HCT116 (cell line): ENCODE measurements at regions not wholly inside any gene's neighbourhood (a gene's known extent, or its start where the extent isn't known, plus 50 kb on each side); places are given as distances from the start of the nearest gene placed in this dataset.
"Not testable (repeated sequence)": the region's sequence is repeated elsewhere in the genome, so short reads cannot be mapped to it uniquely, and the experiment has no call there.

Experiments used
- ATAC-seq: fragments of 200-7000 bp; cut with Tn5 transposase; 2 replicates; pipeline ENCODE4 v1.9.1; 2020; ENCODE audit warnings: mild to moderate bottlenecking, moderate library complexity
- BruUV-seq: library from RNA; stranded (reverse); fragments of 400-500 nt; replicated peaks from 2 replicates; lab custom pipeline; 2021; lab: Mats Ljungman, UMichigan
- CTCF ChIA-PET: fragments of 300-600 bp; sonication (Branson Sonifier 250); formaldehyde crosslinking; loops from one replicate; lab custom pipeline; 2021; ENCODE audit warnings: antibody characterized with exemption; lab: Charles Lee
- POLR2A ChIA-PET: fragments of 300-600, 350-600 bp; sonication (Branson Sonifier 250); formaldehyde crosslinking; loops from one replicate; lab custom pipeline; 2021; ENCODE audit warnings: antibody characterized with exemption; lab: Charles Lee
- RAD21 ChIA-PET, 2 experiments: fragments of 300-600 bp; sonication (Branson Sonifier 250); formaldehyde crosslinking; loops; one replicate each; lab custom pipeline; 2023; ENCODE audit warnings: low total read pairs in 2 of 2; ENCODE audit not compliant: uncharacterized antibody in 2 of 2, unreplicated experiment in 2 of 2, low non-redundant PET in 1 of 2; lab: Charles Lee
- DNase-seq: peaks from one replicate; pipeline ENCODE4 v3.0.0-alpha.2; 2010; ENCODE audit warnings: low read depth, low spot score
- H2AFZ ChIP-seq: fragments of 200-600 bp; shearing (Covaris generic), sonication (generic); 2 replicates; pipeline ENCODE4 v1.6.1; 2017; ENCODE audit warnings: low read depth, mixed run types, mixed read lengths, antibody characterized with exemption, low read length; ENCODE audit not compliant: poor library complexity, severe bottlenecking
- H3K27ac ChIP-seq: 2 replicates; pipeline ENCODE4 v1.5.1; 2012; ENCODE audit warnings: low read depth, low read length
- H3K27me3 ChIP-seq: fragments of 200-600 bp; sonication (generic); 2 replicates; pipeline ENCODE4 v1.6.1; 2016; ENCODE audit warnings: mixed run types, low read length, mixed read lengths; ENCODE audit not compliant: insufficient read depth
- H3K36me3 ChIP-seq, 2 experiments: fragments of 200-500 bp in 1 of 2; fragments of 200-600 bp in 1 of 2; sonication (Bioruptor generic) in 1 of 2; sonication (generic) in 1 of 2; 2 replicates each; pipeline versions ENCODE4 v1.5.1 to v1.6.1; 2014 to 2016; ENCODE audit warnings: low read length in 2 of 2, inconsistent platforms in 1 of 2, mixed read lengths in 1 of 2, mixed run types in 1 of 2; ENCODE audit not compliant: insufficient read depth in 2 of 2, control insufficient read depth in 1 of 2
- H3K4me1 ChIP-seq, 2 experiments: fragments of 200-600 bp in 1 of 2; sonication (generic) in 1 of 2; 2 replicates each; pipeline versions ENCODE4 v1.5.1 to v1.6.1; 2012 to 2017; ENCODE audit warnings: low read length in 2 of 2, inconsistent platforms in 1 of 2, mild to moderate bottlenecking in 1 of 2, mixed read lengths in 1 of 2, mixed run types in 1 of 2, moderate library complexity in 1 of 2; ENCODE audit not compliant: insufficient read depth in 2 of 2, control insufficient read depth in 1 of 2
- H3K4me2 ChIP-seq: fragments of 200-600 bp; sonication (generic); 2 replicates; pipeline ENCODE4 v1.6.1; 2017; ENCODE audit warnings: mixed run types, low read length, mixed read lengths
- H3K4me3 ChIP-seq, 2 experiments: fragments of 200-600 bp in 1 of 2; sonication (generic) in 1 of 2; replicated peaks in 1 of 2; 2 replicates each; pipeline ENCODE4 v1.5.1; 2011 to 2016; ENCODE audit warnings: low read length in 2 of 2, control low read depth in 1 of 2, low read depth in 1 of 2, mild to moderate bottlenecking in 1 of 2, mixed read lengths in 1 of 2, mixed run types in 1 of 2
- H3K79me2 ChIP-seq: fragments of 200-600 bp; sonication (generic); 2 replicates; pipeline ENCODE4 v1.6.1; 2017; ENCODE audit warnings: mild to moderate bottlenecking, mixed run types, low read length, moderate library complexity, mixed read lengths; ENCODE audit not compliant: insufficient read depth
- H3K9ac ChIP-seq: fragments of 200-600 bp; sonication (generic); 2 replicates; pipeline ENCODE4 v1.6.1; 2016; ENCODE audit warnings: low read length, mixed read lengths
- H3K9me2 ChIP-seq: fragments of 200-600 bp; sonication (generic), shearing (Covaris generic); 2 replicates; pipeline ENCODE4 v1.6.1; 2017; ENCODE audit warnings: mixed run types, mild to moderate bottlenecking, moderate library complexity; ENCODE audit not compliant: insufficient read depth
- H3K9me3 ChIP-seq, 2 experiments: fragments of 200-500 bp in 1 of 2; fragments of 200-600 bp in 1 of 2; sonication (Bioruptor generic) in 1 of 2; sonication (generic) in 1 of 2; 2 replicates each; pipeline ENCODE4 v1.6.1; 2014 to 2017; ENCODE audit warnings: low read length in 2 of 2, mixed read lengths in 2 of 2, inconsistent platforms in 1 of 2, low read depth in 1 of 2, mild to moderate bottlenecking in 1 of 2, mixed run types in 1 of 2, moderate library complexity in 1 of 2; ENCODE audit not compliant: control insufficient read depth in 1 of 2, insufficient read depth in 1 of 2
- H4K20me1 ChIP-seq: fragments of 200-600 bp; sonication (generic), shearing (Covaris generic); 2 replicates; pipeline ENCODE4 v1.6.1; 2017; ENCODE audit warnings: mixed run types, mild to moderate bottlenecking, moderate library complexity; ENCODE audit not compliant: insufficient read depth
- CTCF ChIP-seq, 3 experiments: fragments of 200-600 bp in 1 of 3; sonication (generic) in 1 of 3; IDR thresholded peaks in 2 of 3; conservative IDR thresholded peaks in 1 of 3; 2 replicates each; pipeline ENCODE4 v1.5.1; 2012 to 2017; ENCODE audit warnings: low read depth in 2 of 3, low read length in 2 of 3, antibody characterized with exemption in 1 of 3, borderline replicate concordance in 1 of 3, control low read depth in 1 of 3, mild to moderate bottlenecking in 1 of 3, mixed read lengths in 1 of 3, mixed run types in 1 of 3, moderate library complexity in 1 of 3; ENCODE audit not compliant: insufficient read depth in 1 of 3
- FOSL1 ChIP-seq: IDR thresholded peaks from 2 replicates; pipeline ENCODE4 v1.6.1; 2012; ENCODE audit warnings: low read depth
- POLR2A ChIP-seq: IDR thresholded peaks from 2 replicates; pipeline ENCODE4 v1.7.0; 2011; ENCODE audit warnings: borderline replicate concordance; ENCODE audit not compliant: insufficient read depth, insufficient read length; ENCODE audit errors: extremely low read depth
- POLR2AphosphoS5 ChIP-seq: IDR thresholded peaks from 2 replicates; pipeline ENCODE4 v1.6.1; 2011; ENCODE audit warnings: mild to moderate bottlenecking, low read depth, low read length, moderate library complexity
- RAD21 ChIP-seq: IDR thresholded peaks from 2 replicates; pipeline ENCODE4 v1.6.1; 2012; ENCODE audit warnings: low read depth, mild to moderate bottlenecking
- SP1 ChIP-seq: IDR thresholded peaks from 2 replicates; pipeline ENCODE4 v1.6.1; 2012; ENCODE audit warnings: low read depth
- SRF ChIP-seq: IDR thresholded peaks from 2 replicates; pipeline ENCODE4 v1.6.1; 2012; ENCODE audit warnings: low read depth
- ZFX ChIP-seq: fragments of 450-650 bp; IDR thresholded peaks from 2 replicates; pipeline ENCODE4 v1.6.1; 2017
- intact Hi-C: fragments of 100-400 bp; cut with micrococcal nuclease; formaldehyde crosslinking; loops from 2 replicates; pipeline ENCODE4 v1.10.0; 2022

GRCh38 chr12:88854260-88854659 lies 274.0 kb upstream of the KITLG start (continued):
- TF ChIP-seq POLR2AphosphoS5 = no peak
- peak; percentile 40; the same call in 1 of the 2 replicates for TF ChIP-seq FOSL1

GRCh38 chr12:88847246-88847645 lies 267.0 kb upstream of the KITLG start:
- ATAC-seq, BruUV-seq, H3K9me3 ChIP-seq, DNase-seq, H3K4me2 ChIP-seq, H4K20me1 ChIP-seq, H3K4me1 ChIP-seq, H3K9me2 ChIP-seq, H3K27me3 ChIP-seq, H3K27ac ChIP-seq, CTCF ChIA-PET, intact Hi-C loops, POLR2A ChIA-PET, RAD21 ChIA-PET, H2AFZ ChIP-seq, H3K9ac ChIP-seq, H3K4me3 ChIP-seq, H3K36me3 ChIP-seq, H3K79me2 ChIP-seq: not testable (repeated sequence)

GRCh38 chr12:88844426-88844825 lies 264.2 kb upstream of the KITLG start:
- ChIA-PET RAD21 (no interaction called here), POLR2A (no interaction called here), CTCF (no interaction called here)
- no peak overlapping the region for H3K27ac ChIP-seq
- TF ChIP-seq RAD21 = no peak
- TF ChIP-seq SP1 = no peak
- TF ChIP-seq POLR2A = no peak
- TF ChIP-seq CTCF (IDR thresholded peaks at IDR 0.05 in 2 of 3, conservative IDR thresholded peaks at IDR 0.05 in 1 of 3; ENCODE audit: borderline replicate concordance in 1 of 3, insufficient read depth in 1 of 3, low read depth in 2 of 3, low read length in 2 of 3) = no peak
- no peak for TF ChIP-seq ZFX
- no peak for TF ChIP-seq SRF
- no peaks in the 10 kb centered on the region for H3K27me3 ChIP-seq
- H3K36me3 ChIP-seq = no peaks in the 10 kb centered on the region
- no peaks in the 10 kb centered on the region for H3K9me2 ChIP-seq
- H4K20me1 ChIP-seq = no peaks in the 10 kb centered on the region
- no peak overlapping the region for H3K4me3 ChIP-seq
- no peaks in the 10 kb centered on the region for H3K79me2 ChIP-seq
- ATAC-seq (peak; percentile 63; the same call in 1 of the 2 replicates), DNase-seq (no peak)
- no peaks in the 10 kb centered on the region for H3K4me1 ChIP-seq
- intact Hi-C loops = no loop called here
- H3K9me3 ChIP-seq = peaks cover 4% of the 10 kb centered on the region in 2 experiments; a peak in 2 of 4 replicates
- no peak overlapping the region for H3K9ac ChIP-seq
- no peak overlapping the region for H3K4me2 ChIP-seq
- no TSS peak for BruUV-seq
- no peak overlapping the region for H2AFZ ChIP-seq
